ENCODE measurements at regions not wholly inside any gene's neighbourhood (a gene's known extent, or its start where the extent isn't known, plus 50 kb on each side); places are given as distances from the start of the nearest gene placed in this dataset.
"Not testable (repeated sequence)": the region's sequence is repeated elsewhere in the genome, so short reads cannot be mapped to it uniquely, and the experiment has no call there.

DNA sequence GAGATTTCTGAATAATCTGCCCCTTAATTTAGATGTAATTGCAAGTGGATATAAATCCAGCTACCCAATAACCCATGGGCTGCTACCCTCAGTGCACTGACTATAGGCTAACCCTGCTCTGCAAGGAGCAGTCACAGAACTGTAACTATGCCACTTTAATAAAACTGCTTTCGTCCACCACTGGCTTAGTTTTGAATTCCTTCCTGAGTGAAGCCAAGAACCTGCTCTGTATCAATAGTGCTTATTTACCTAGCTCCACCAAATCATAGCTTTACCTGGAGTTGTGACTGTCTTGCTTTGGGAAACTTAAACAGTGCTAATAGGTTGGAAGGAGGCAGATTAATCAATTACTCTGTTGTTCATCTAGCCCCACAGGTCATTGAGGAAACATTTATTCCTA, 1524.4 kb upstream of the SEL1L start:
- Histone ChIP-seq H3K36me3 (no peaks in the 10 kb centered on the region), H3K4me1 (no peaks in the 10 kb centered on the region), H3K9me3 (no peaks in the 10 kb centered on the region), H3K27ac (no peak overlapping the region), H3K4me3 (no peak overlapping the region), H3K27me3 (no peaks in the 10 kb centered on the region)
- 79% methylated on average over 1 of the region's 1 CpG for WGBS
- no peak for DNase-seq (ENCODE audit: low spot score in 2 of 2)
- TF ChIP-seq EP300 (IDR thresholded peaks at IDR 0.05) (no peak), POLR2AphosphoS5 (IDR thresholded peaks at IDR 0.05) (no peak), POLR2A (IDR thresholded peaks at IDR 0.05) (no peak)
- TF ChIP-seq, protein P1, sequence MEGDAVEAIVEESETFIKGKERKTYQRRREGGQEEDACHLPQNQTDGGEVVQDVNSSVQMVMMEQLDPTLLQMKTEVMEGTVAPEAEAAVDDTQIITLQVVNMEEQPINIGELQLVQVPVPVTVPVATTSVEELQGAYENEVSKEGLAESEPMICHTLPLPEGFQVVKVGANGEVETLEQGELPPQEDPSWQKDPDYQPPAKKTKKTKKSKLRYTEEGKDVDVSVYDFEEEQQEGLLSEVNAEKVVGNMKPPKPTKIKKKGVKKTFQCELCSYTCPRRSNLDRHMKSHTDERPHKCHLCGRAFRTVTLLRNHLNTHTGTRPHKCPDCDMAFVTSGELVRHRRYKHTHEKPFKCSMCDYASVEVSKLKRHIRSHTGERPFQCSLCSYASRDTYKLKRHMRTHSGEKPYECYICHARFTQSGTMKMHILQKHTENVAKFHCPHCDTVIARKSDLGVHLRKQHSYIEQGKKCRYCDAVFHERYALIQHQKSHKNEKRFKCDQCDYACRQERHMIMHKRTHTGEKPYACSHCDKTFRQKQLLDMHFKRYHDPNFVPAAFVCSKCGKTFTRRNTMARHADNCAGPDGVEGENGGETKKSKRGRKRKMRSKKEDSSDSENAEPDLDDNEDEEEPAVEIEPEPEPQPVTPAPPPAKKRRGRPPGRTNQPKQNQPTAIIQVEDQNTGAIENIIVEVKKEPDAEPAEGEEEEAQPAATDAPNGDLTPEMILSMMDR (IDR thresholded peaks at IDR 0.05), result no peak

DNA sequence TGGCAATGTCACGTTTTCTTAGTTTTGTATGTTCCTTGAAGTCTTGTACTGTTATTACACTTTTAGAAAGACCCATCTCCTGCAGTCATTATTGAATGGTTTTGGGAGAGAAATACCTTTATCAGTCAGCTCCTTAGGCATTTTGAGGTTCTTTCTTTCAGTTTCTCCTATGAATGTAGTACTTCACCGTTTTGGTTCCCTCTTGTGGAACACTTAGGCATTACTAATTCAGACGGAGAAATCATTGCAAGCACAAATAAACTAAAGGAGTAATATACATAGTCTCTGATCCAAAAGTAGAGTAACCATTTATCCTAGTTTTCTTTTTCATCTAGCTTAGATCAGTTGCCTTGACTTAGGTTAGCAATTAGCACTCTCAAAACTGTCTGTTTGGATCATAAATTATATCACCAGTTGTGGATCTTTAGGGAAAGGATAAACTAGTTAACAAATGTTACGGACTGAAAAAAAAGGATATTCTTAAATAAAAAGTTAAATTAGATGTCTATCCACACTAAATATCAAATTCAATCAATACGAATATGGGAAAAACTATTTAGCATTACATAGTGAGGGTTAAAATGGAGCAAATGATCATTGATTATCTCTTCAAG, 1538.3 kb upstream of the SEL1L start:
- Histone ChIP-seq H3K36me3 (no peaks in the 10 kb centered on the region), H3K4me1 (no peaks in the 10 kb centered on the region), H3K27me3 (no peaks in the 10 kb centered on the region), H3K9me3 (no peaks in the 10 kb centered on the region), H3K4me3 (no peak overlapping the region), H3K27ac (no peak overlapping the region)
- 66% methylated on average over 5 of the region's 5 CpGs for WGBS
- no peak for DNase-seq (ENCODE audit: low spot score in 2 of 2)
- TF ChIP-seq, protein P1 (IDR thresholded peaks at IDR 0.05), result no peak
- TF ChIP-seq EP300 (IDR thresholded peaks at IDR 0.05) (no peak), POLR2A (IDR thresholded peaks at IDR 0.05) (no peak), POLR2AphosphoS5 (IDR thresholded peaks at IDR 0.05) (no peak)

DNA sequence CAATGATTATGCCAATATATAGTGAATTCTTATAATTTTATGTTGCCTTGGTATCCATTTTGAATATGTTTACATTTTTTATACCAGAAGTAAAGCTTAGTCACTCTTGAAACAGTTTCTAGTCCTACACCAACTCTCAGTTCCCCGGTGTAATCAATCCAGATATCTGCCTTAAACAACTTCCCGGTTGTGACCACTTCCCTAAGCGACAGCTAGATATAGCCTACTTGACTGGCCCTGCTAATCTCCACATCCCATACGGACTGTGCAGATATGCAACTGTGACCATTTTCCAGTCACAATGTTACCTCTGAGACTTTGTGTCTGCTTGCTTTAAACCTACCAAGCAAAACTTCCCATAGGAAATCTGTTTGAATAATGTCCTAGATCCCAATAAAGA, 1551.5 kb upstream of the SEL1L start:
- Histone ChIP-seq H3K36me3 (no peaks in the 10 kb centered on the region), H3K9me3 (no peaks in the 10 kb centered on the region), H3K4me1 (no peaks in the 10 kb centered on the region), H3K4me3 (no peak overlapping the region), H3K27me3 (no peaks in the 10 kb centered on the region), H3K27ac (no peak overlapping the region)
- TF ChIP-seq POLR2AphosphoS5 (IDR thresholded peaks at IDR 0.05) (no peak), POLR2A (IDR thresholded peaks at IDR 0.05) (no peak), EP300 (IDR thresholded peaks at IDR 0.05) (no peak)
- TF ChIP-seq, protein P1 (IDR thresholded peaks at IDR 0.05), result no peak
- 82% methylated on average over 4 of the region's 4 CpGs for WGBS
- no peak for DNase-seq (ENCODE audit: low spot score in 2 of 2)

DNA sequence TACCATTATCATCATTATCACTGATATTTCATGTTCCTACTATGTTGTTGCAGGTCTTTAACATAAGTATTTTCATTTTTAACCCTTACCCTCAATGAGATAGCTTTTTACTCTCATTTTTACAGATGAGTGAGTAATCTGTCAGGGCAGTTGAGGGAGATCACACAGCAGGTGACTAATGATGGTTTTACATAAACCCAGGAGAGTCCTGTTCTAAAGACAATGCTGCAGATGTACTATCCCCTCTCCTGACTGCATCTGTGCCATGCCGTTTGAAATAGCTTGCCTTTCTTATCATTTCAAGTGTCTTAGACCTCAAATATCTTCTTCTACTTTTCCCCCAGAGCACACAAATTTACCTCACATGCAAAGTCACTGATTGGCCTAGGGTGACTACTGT, 1552.1 kb upstream of the SEL1L start:
- 60% methylated on average over 1 of the region's 1 CpG for WGBS
- DNase-seq (ENCODE audit: low spot score in 2 of 2), result no peak

DNA sequence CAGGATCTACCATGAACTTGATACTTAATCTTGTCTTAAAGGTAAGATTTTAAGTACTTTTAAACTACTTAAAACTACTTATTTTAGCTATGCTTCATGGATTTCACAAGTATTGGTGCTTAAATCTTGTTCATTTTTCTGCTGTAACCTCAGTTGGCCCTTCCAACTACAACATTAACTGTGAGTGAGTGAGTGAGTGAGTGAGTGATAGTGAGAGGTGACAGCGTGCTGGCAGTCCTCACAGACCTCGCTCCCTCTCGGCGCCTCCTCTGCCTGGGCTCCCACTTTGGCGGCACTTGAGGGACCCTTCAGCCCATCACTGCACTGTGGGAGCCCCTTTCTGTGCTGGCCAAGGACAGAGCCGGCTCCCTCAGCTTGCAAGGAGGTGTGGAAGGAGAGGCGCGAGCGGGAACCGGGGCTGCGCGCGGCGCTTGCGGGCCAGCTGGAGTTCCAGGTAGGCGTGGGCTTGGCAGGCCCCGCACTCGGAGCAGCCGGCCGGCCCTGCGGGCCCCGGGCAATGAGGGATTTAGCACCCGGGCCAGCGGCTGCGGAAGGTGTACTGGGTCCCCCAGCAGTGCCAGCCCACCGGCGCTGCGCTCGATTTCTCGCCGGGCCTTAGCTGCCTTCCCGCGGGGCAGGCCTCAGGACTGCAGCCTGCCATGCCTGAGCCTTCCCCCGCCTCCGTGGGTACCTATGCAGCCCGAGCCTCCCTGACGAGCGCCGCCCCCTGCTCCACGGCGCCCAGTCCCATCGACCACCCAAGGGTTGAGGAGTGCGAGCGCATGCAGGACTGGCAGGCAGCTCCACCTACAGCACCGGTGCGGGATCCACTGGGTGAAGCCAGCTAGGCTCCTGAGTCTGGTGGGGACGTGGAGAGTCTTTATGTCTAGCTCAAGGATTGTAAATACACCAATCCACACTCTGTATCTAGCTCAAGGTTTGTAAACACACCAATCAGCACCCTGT, 1558.6 kb upstream of the SEL1L start:
- not testable (repeated sequence) for DNase-seq (ENCODE audit: low spot score in 2 of 2); H3K27ac ChIP-seq; H3K27me3 ChIP-seq; H3K9me3 ChIP-seq; H3K4me3 ChIP-seq; H3K36me3 ChIP-seq; H3K4me1 ChIP-seq
- 58% methylated on average over 6 of the region's 47 CpGs for WGBS

More for the DNA sequence above, 1552.1 kb upstream of the SEL1L start:
- TF ChIP-seq POLR2AphosphoS5 (IDR thresholded peaks at IDR 0.05), result no peak
- TF ChIP-seq POLR2A (IDR thresholded peaks at IDR 0.05), result no peak
- TF ChIP-seq, protein P1 (IDR thresholded peaks at IDR 0.05), result no peak
- TF ChIP-seq EP300 (IDR thresholded peaks at IDR 0.05), result no peak
- Histone ChIP-seq H3K4me3 (no peak overlapping the region), H3K27ac (no peak overlapping the region), H3K36me3 (no peaks in the 10 kb centered on the region), H3K9me3 (no peaks in the 10 kb centered on the region), H3K27me3 (no peaks in the 10 kb centered on the region), H3K4me1 (no peaks in the 10 kb centered on the region)
